Right renal cortex interstitium (tissue), 3 donors: ENCODE measurements at regions not wholly inside any gene's neighbourhood (a gene's known extent, or its start where the extent isn't known, plus 50 kb on each side); places are given as distances from the start of the nearest gene placed in this dataset.
"Not testable (repeated sequence)": the region's sequence is repeated elsewhere in the genome, so short reads cannot be mapped to it uniquely, and the experiment has no call there.

ENCODE experiments used
- DNase-seq, 3 donors: peaks; one replicate each; pipeline ENCODE4 v3.0.0-alpha.2; 2013; ENCODE audit warnings: low read depth in 3 of 3, low spot score in 2 of 3

DNA sequence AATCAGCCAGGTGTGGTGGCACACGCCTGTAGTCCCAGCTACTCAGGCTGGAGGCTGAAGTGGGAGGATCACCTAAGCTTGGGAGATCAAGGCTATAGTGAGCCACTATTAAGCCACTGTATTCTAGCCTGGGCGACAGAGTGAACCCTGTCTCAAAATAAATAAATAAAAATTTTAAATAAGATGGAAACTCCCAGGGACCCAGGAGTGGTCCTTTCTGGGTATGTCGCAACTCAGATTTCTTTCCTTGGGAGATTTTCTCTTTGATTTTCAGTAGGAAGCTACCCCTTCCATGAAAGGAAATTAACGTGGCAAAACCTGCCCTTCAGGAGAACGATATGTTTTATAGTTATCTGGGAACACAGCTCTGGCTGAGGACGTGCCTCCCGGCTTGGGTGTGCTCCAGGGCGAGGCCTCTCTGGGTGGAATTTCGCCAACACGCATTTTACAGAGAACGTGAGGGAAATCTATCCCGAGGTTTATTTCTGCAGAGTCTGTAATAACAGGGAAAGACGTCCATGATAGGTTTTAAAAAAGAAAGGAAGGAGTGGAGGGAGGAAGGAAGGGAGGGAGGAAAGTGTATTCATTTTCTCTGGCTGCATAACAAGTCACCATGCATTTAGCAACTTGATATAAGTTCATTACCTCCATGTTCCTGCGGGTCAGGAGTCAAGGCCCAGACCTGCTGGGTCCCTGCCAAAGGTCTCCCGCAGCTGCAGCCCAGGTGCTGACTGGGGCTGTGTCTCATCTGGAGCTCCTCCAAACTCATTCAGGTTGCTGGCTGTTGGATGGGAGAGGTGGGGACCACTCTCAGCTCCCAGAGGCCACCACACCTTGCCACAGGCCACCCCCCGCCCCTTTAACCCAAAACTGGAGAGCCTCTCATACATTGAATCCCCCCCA lies 80.6 kb upstream of the GSC start:
- DNase-seq = no peak

DNA sequence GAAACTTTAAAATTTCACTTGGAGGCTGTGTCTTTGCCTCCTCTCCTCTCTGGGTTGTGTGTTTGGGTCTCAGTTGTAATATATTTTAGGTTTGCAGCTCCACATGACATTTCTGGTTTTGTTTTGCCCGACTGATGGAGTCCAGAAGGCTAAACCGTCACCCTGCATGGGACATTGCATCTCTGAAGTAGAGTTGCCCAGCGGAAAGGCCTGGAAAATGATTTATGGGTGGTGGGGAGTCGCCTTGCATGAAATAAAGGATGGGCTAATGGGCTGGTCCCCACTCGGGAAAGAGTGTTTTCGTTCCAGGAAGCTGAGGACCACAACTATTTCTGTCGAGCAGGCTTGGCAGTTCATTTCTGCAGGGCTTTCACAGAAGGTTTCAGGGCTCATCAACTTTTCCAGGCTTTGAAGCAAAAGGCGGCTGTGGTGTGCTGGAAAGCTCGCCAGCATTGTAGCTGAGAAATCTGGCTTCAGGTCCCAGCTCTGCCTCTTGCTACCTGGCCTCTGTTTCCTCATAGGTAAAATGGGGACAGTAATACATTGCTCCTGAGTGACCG lies 74.8 kb upstream of the GSC start:
- DNase-seq = no peak

DNA sequence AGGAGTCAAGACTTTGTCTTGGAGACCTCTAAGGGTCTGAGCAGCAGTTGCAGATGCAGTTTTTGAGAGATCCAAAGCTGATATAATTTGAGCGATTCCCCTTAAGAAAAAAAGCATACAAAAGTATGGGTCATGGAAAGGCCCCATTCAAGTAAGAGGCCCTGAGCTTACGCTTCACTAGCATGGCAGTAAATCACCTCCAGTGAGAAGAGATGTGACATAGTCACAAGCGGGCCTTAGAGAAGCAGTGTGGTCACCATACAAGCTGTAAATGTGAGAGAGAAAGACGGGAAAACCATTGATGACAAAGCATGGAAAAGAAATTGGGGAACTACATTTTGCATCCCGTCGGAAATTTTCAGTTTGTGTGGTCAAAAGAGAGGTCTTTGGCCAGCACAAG lies 70.6 kb upstream of the GSC start:
- no peak for DNase-seq

DNA sequence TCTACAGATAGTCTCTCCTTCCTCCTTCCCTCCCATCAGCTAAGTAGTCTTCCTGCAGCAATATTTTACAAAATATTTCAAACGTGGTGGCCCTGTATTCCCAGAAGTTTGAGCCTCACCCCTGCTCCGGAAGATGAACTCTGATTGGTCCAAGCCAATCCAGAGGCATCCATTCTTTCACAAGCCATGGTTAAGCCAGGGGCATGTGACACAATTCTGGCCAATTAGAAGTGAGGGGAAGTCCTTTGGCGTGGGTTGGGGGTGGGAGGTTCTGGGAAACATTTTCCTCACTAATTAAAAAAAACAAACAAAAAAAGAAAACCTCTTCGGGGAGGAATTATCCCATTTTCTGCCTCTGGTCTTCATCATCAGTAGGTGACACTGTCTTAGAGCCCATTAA lies 69.4 kb upstream of the GSC start:
- no peak for DNase-seq

DNA sequence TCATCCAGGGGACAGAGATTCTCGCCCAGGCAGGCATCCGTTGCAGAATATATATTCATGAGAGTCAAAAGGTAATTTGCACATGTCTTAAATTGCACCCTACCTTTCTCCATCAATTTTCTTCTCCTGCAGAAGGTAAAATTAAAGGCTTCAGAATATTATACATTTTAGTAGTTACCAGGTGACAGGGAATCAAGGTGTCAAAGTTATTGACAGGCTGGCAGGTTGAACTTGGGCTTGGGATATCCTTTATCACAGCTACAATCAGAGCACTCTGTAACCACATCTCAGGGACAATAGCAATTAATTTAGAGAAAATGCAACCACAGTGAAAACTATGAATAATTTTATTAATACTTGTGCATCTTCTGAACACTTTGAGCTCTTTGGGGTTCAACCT lies 66.9 kb upstream of the GSC start:
- DNase-seq = no peak

DNA sequence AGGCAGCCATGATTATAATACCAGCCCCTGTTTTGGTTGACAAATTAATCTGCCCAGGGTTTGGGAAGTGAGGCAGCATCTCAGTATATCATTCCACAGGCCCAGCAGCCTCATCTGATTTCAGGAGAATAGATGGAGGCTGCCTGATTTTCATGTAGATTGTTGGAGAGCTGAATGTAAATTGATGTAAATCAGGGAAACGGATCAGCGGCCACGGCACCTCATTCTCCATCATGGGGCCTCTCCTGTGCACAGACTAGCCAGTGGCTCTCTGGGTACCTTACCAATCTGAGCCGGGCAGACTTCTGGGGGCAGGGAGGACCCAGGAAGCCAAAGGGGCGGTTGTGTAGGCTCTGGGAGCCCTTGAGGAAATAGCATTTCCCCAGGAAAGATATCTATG lies 63.7 kb upstream of the GSC start:
- no peak for DNase-seq

DNA sequence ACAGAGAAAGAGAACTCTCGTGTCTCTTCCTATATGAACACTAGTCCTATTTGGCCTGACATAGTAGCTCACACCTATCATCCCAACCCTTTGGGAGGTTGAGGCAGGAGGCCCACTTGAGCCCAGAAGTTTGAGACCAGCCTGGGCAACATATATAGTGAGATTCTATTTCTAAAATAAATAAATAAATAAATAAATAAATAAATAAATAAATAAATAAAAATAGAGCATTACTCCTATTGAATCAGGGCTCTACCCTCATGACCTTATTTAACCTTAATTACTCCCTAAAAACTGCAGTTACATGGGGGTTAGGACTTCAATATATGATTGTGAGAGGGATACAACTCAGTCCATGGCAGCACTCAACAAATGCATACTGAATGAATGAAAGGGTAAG lies 61.2 kb upstream of the GSC start:
- DNase-seq = no peak

DNA sequence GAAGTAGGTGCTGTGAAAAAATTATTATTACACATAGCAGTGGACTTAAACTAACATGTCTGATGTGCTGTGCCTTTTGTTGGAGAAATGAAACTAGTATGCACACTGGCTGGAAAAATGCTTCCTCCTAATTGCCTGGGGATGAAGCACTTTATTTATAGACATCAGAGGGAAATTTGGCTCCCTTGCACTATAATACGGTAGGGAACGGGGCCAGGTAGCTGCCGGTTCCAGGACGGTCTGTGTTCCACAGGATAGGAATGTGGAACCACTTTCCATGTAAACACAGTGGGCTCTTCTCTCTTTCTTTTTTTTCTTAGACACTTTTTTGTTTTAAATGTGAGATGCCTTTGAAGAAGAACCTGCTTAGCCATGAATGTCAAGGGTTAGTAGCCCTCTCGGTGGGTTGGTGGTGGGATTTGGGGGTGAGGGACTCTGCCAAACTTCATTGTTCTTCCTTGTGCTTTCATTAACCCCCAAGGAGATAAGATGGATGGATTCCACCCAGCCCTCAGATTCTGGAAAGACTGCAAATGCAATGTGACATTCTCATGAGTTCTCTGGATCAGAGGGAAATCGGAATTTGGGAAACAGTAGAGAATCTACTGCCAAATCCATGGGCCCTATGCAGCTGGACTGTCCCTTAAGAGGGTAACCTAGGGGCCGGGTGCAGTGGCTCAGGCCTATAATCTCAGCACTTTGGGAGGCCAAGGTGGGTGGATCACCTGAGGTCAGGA lies 58.0 kb upstream of the GSC start:
- DNase-seq = no peak

DNA sequence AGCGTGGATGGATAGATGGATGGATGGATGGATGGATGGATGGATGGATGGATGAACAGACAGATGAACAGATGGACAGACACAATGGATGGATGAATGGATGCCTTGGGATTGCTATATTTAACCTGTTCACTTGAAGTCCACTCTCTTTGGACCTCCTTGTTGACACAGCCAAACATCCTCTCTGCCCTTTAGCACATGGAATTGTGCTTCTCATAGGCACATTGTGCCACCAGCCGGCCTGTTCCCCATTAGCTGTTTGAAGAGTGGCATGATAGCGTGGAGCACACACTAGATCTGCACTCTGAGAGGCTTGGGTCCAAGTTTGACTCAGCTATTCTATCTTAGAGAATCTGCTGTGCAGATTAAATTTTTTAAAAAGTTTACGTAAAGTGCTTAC lies 56.9 kb upstream of the GSC start:
- DNase-seq = no peak

DNA sequence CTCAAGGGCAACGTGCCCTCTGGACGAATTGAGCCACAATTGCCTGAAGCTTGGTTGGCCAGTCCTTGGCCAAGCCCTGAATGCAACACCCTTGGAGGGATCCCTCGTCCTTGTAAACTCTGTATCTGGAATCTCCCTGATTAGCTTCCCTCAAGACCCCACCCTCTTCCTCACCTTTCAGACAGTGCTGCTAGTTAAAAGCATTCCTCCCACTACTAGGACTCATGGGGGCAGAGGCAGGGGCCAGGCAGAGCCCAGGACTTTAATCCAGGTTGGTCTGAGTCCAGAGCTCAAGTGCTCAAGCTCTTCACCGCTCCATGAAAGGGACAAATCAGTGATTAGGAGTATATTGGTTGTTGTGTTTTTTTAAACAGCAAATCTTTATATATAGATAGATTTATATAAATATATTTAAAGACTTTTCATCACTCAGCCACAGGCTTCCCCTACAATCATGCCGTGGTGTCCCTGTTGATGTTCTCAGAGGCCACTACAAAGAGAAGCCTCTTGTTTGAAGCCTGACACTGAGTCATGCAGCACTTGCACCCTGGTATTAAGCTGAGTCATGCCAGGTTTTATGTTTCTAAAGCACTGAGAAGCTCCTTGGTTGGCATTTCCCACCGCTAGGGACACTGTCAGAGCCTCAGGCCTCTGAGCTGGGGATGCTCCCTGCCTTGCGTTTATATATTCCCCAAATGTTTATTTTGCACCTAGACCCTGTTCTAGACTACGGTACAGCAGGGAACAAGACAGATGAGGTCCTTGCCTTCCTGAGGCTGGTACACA lies 53.8 kb upstream of the GSC start:
- DNase-seq = no peak

DNA sequence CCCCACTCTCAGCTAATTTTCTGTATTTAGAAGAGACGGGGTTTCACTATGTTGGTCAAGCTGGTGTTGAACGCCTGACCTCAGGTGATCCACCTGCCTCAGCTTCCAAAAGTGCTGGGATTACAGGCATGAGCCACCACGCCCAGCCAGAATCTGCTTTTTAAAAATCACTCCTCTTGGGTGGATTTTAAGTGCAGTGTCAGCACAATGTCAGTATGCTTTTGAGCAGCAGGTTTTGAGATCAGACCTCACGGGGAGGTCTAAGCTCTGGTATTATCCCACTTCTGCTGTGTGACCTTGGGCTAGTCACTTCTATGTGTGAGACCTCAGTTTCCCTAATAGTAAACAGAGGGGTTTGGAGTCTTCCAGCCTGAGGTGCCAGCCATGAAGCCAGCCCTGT lies 51.8 kb upstream of the GSC start:
- DNase-seq = no peak

DNA sequence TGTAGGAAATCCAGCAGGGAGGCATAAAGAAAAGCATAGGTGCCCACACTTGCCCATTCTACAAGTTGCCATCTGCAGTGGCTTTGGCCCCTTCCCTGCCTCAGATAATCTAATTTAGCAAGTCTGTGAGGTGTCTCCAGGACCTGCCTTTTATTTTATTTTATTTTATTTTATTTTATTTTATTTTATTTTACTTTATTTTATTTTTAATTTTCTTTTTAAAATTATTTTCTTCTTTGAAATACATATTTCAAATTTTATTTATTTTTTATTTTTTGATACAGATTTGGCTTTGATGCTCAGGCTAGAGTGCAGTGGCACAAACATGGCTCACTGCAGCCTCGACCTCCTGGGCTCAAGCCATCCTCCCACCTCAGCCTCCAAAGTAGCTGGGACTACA lies 51.0 kb upstream of the GSC start:
- not testable (repeated sequence) for DNase-seq
